Endothelial cell of umbilical vein (primary cell): ENCODE measurements at regions not wholly inside any gene's neighbourhood (a gene's known extent, or its start where the extent isn't known, plus 50 kb on each side); places are given as distances from the start of the nearest gene placed in this dataset.

Experiments
- BruUV-seq: library from RNA; stranded (reverse); fragments of 400-500 nt; replicated peaks from 2 replicates; lab custom pipeline; 2021; lab: Mats Ljungman, UMichigan
- CTCF ChIA-PET: fragments of 300-600, 350-600 bp; sonication (Branson Sonifier 250); formaldehyde crosslinking; loops from one replicate; lab custom pipeline; 2021; ENCODE audit warnings: antibody characterized with exemption, inconsistent platforms; lab: Charles Lee
- POLR2A ChIA-PET: fragments of 300-600, 350-600 bp; sonication (Branson Sonifier 250); formaldehyde crosslinking; loops from one replicate; lab custom pipeline; 2021; ENCODE audit warnings: antibody characterized with exemption, inconsistent platforms; lab: Charles Lee
- DNase-seq: peaks from one replicate; pipeline ENCODE4 v3.0.0-alpha.2; 2011; ENCODE audit warnings: low read depth, low spot score
- FAIRE-seq: peaks from 2 replicates; lab custom pipeline; 2011; peaks lifted over from hg19 to GRCh38; lab: Jason Lieb, UNC
- H2AFZ ChIP-seq: 2 replicates; pipeline ENCODE4 v1.6.0; 2012; ENCODE audit warnings: low read depth, low read length, control low read depth, inconsistent platforms
- H3K27ac ChIP-seq: 2 replicates; pipeline ENCODE4 v1.5.1; 2011; ENCODE audit warnings: low read depth, mild to moderate bottlenecking, control low read depth, low read length, moderate library complexity; ENCODE audit not compliant: insufficient read depth
- H3K27me3 ChIP-seq, 2 experiments: 2 replicates each; pipeline versions ENCODE4 v1.6.0 to v1.6.1; 2011; ENCODE audit warnings: low read length in 2 of 2, mixed read lengths in 1 of 2; ENCODE audit not compliant: control insufficient read depth in 2 of 2, insufficient read depth in 2 of 2
- H3K36me3 ChIP-seq, 2 experiments: 2 replicates in 1 of 2; 3 replicates in 1 of 2; pipeline ENCODE4 v1.5.1; 2011; ENCODE audit warnings: low read length in 2 of 2, mild to moderate bottlenecking in 1 of 2, moderate library complexity in 1 of 2; ENCODE audit not compliant: control insufficient read depth in 2 of 2, insufficient read depth in 2 of 2; ENCODE audit errors: extremely low read depth in 1 of 2
- H3K4me1 ChIP-seq: 3 replicates; pipeline ENCODE4 v1.5.1; 2011; ENCODE audit warnings: mild to moderate bottlenecking, low read length; ENCODE audit not compliant: control insufficient read depth, insufficient read depth; ENCODE audit errors: extremely low read depth
- H3K4me2 ChIP-seq: 2 replicates; pipeline ENCODE4 v1.6.1; 2011; ENCODE audit warnings: low read length, control low read depth, mixed read lengths; ENCODE audit not compliant: insufficient read depth
- H3K4me3 ChIP-seq, 3 experiments: fragments of 200-600 bp in 1 of 3; sonication (generic), shearing (Covaris generic) in 1 of 3; replicated peaks in 1 of 3; 2 replicates each; pipeline ENCODE4 v1.5.1; 2011 to 2016; ENCODE audit warnings: control low read depth in 3 of 3, low read length in 3 of 3, mild to moderate bottlenecking in 2 of 3, inconsistent platforms in 1 of 3, low read depth in 1 of 3, moderate library complexity in 1 of 3; ENCODE audit not compliant: insufficient read depth in 1 of 3
- H3K79me2 ChIP-seq: 2 replicates; pipeline ENCODE4 v1.6.0; 2012; ENCODE audit warnings: low read length, inconsistent platforms; ENCODE audit not compliant: control insufficient read depth, insufficient read depth
- H3K9ac ChIP-seq: replicated peaks from 2 replicates; pipeline ENCODE3; 2011; ENCODE audit warnings: low read length, control low read depth; ENCODE audit not compliant: insufficient read depth; ENCODE audit errors: extremely low read depth
- H3K9me1 ChIP-seq: replicated peaks from 3 replicates; pipeline ENCODE4 v1.6.0; 2011; ENCODE audit warnings: mild to moderate bottlenecking, low read length; ENCODE audit not compliant: control insufficient read depth, insufficient read depth; ENCODE audit errors: extremely low read depth
- H3K9me3 ChIP-seq: replicated peaks from 2 replicates; pipeline ENCODE4 v1.5.1; 2012; ENCODE audit warnings: low read length, inconsistent platforms; ENCODE audit not compliant: control insufficient read depth, insufficient read depth
- H4K20me1 ChIP-seq: replicated peaks from 2 replicates; pipeline ENCODE3; 2011; ENCODE audit warnings: mild to moderate bottlenecking, low read length; ENCODE audit not compliant: control insufficient read depth, insufficient read depth; ENCODE audit errors: extremely low read depth
- EZH2 ChIP-seq: IDR thresholded peaks from 2 replicates; pipeline ENCODE4 v1.6.1; 2012; ENCODE audit warnings: borderline replicate concordance, low read depth, mild to moderate bottlenecking, moderate library complexity, low read length, inconsistent platforms; ENCODE audit not compliant: severe bottlenecking
- FOS ChIP-seq: IDR thresholded peaks from 2 replicates; pipeline ENCODE4 v1.6.1; 2011; ENCODE audit warnings: mild to moderate bottlenecking, low read length, moderate library complexity, borderline replicate concordance; ENCODE audit not compliant: insufficient read depth
- MYC ChIP-seq: IDR thresholded peaks from one replicate; pipeline ENCODE4 v1.6.1; 2011; ENCODE audit warnings: mild to moderate bottlenecking, low read depth, low read length
- dilution Hi-C: fragments of 300-500 bp; cut with MboI; formaldehyde crosslinking; loops from one replicate; pipeline ENCODE4 v1.15.0; 2019; ENCODE audit warnings: low sequenced_read_pairs; ENCODE audit not compliant: extremely low pct_ligation_motif_present
- intact Hi-C: fragments of 100-400 bp; cut with micrococcal nuclease; formaldehyde crosslinking; loops from one replicate; pipeline ENCODE4 v1.10.0; 2022
- TF ChIP-seq, protein P1 (sequence below), 2 donors: IDR thresholded peaks; 1 replicate in 1 of 2; 2 replicates in 1 of 2; pipeline ENCODE4 v1.5.1; 2011; ENCODE audit warnings: low read length in 2 of 2, mild to moderate bottlenecking in 2 of 2, moderate library complexity in 2 of 2, control low read depth in 1 of 2, inconsistent platforms in 1 of 2, low read depth in 1 of 2; ENCODE audit not compliant: insufficient read depth in 1 of 2; ENCODE audit errors: extremely low read depth in 1 of 2

DNA sequence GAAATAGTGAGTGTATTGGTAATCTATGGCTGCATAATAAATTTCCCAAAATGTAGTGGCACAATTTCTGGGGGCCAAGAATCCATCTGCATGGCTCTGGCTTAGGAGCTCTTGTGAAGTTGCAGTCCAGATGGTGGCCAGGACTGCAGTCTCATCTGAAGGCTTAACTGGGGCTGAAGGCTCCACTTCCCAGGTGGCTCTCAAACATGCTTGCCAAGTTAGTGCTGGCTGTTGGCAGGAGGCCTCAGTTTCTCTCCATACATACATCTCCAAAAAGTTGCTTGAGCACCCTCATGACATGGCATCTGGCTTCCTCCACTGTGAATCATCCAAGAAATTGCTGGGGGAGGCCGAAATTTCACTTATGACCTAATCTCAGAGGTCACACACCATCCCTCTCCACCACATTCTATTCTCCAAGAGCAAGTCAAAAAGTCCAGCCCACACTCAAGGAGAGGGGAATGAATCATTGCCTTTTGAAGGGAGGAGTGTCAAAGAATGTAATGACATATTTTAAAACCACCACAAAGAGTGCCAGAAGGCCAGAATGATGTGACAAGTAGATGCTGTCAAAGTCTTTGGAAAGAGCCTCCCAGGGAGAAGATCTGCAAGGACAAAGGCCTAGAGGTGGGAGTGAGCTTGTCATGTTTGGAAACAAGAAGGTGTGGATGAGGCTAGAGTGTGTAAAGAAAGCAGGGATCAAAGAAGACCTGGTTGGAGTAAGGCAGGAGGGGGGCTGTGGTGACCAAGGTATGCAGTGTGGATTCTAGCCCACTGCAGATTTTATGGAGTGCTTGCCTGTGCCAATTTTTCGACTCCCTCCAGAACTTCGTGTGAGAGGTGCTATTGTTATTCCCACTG lies 566.2 kb downstream of the MIAT start:
- Histone ChIP-seq H3K36me3 (no peaks in the 10 kb centered on the region), H3K9me3 (no peaks in the 10 kb centered on the region), H4K20me1 (no peaks in the 10 kb centered on the region), H3K4me3 (no peak overlapping the region), H3K4me2 (no peak overlapping the region), H3K4me1 (peaks cover 13% of the 10 kb centered on the region), H2AFZ (no peak overlapping the region), H3K9ac (no peak overlapping the region), H3K27ac (no peak overlapping the region), H3K79me2 (no peaks in the 10 kb centered on the region), H3K27me3 (no peaks in the 10 kb centered on the region), H3K9me1 (no peaks in the 10 kb centered on the region)
- ChIA-PET POLR2A (no interaction called here), CTCF (no interaction called here)
- intact Hi-C loops (loop anchor here (1.0 kb wide), 1 partner anchor 16 kb away; no protein-coding TSS in a partner anchor), dilution Hi-C loops (no loop called here)
- TF ChIP-seq, protein P1, sequence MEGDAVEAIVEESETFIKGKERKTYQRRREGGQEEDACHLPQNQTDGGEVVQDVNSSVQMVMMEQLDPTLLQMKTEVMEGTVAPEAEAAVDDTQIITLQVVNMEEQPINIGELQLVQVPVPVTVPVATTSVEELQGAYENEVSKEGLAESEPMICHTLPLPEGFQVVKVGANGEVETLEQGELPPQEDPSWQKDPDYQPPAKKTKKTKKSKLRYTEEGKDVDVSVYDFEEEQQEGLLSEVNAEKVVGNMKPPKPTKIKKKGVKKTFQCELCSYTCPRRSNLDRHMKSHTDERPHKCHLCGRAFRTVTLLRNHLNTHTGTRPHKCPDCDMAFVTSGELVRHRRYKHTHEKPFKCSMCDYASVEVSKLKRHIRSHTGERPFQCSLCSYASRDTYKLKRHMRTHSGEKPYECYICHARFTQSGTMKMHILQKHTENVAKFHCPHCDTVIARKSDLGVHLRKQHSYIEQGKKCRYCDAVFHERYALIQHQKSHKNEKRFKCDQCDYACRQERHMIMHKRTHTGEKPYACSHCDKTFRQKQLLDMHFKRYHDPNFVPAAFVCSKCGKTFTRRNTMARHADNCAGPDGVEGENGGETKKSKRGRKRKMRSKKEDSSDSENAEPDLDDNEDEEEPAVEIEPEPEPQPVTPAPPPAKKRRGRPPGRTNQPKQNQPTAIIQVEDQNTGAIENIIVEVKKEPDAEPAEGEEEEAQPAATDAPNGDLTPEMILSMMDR (IDR thresholded peaks at IDR 0.05; ENCODE audit: extremely low read depth in 1 of 2, insufficient read depth in 1 of 2, low read depth in 1 of 2, low read length in 2 of 2): no peak
- TF ChIP-seq FOS: peak; percentile 27
- TF ChIP-seq MYC: no peak
- no peak for TF ChIP-seq EZH2
- FAIRE-seq (peak; percentile 33), DNase-seq (no peak)
- BruUV-seq: no TSS peak
